Activated B cell treated with CpG ODN at 0.5 μM for 24 hours (primary cell): ENCODE measurements at regions not wholly inside any gene's neighbourhood (a gene's known extent, or its start where the extent isn't known, plus 50 kb on each side); places are given as distances from the start of the nearest gene placed in this dataset.

Experiments
- ATAC-seq: fragments of 200-7000 bp; cut with Tn5 transposase; one replicate; pipeline ENCODE4 v1.10.0; 2021; ENCODE audit warnings: low read depth, mild to moderate bottlenecking, moderate library complexity
- CTCF ChIA-PET: fragments of 350-600 bp; sonication (Branson Sonifier 250); formaldehyde crosslinking; loops from one replicate; lab custom pipeline; 2021; ENCODE audit warnings: antibody characterized with exemption; lab: Charles Lee
- POLR2A ChIA-PET: fragments of 350-600 bp; sonication (Branson Sonifier 250); formaldehyde crosslinking; loops from one replicate; lab custom pipeline; 2021; ENCODE audit warnings: antibody characterized with exemption; lab: Charles Lee
- DNase-seq: peaks from one replicate; pipeline ENCODE4 v3.0.0; 2022
- H3K27ac Mint-ChIP-seq: one replicate; pipeline ENCODE4 v1.8.0; 2020; ENCODE audit warnings: mixed read lengths
- H3K27me3 Mint-ChIP-seq: one replicate; pipeline ENCODE4 v1.8.0; 2021; ENCODE audit warnings: mixed read lengths
- H3K36me3 Mint-ChIP-seq: one replicate; pipeline ENCODE4 v1.8.0; 2021; ENCODE audit warnings: low read depth, mixed read lengths
- H3K4me1 Mint-ChIP-seq: one replicate; pipeline ENCODE4 v1.8.0; 2021; ENCODE audit warnings: mixed read lengths
- H3K4me3 Mint-ChIP-seq: one replicate; pipeline ENCODE4 v1.8.0; 2020; ENCODE audit warnings: mild to moderate bottlenecking, mixed read lengths
- H3K9me3 Mint-ChIP-seq: one replicate; pipeline ENCODE4 v1.8.0; 2020; ENCODE audit warnings: mixed read lengths
- intact Hi-C: fragments of 100-400 bp; cut with micrococcal nuclease; formaldehyde crosslinking; loops from one replicate; pipeline ENCODE4 v1.15.1; 2024
- TF ChIP-seq, protein P1 (sequence below): fragments of 200-600 bp; IDR thresholded peaks from one replicate; pipeline ENCODE4 v1.8.0; 2022; ENCODE audit warnings: antibody characterized with exemption, mild to moderate bottlenecking

DNA sequence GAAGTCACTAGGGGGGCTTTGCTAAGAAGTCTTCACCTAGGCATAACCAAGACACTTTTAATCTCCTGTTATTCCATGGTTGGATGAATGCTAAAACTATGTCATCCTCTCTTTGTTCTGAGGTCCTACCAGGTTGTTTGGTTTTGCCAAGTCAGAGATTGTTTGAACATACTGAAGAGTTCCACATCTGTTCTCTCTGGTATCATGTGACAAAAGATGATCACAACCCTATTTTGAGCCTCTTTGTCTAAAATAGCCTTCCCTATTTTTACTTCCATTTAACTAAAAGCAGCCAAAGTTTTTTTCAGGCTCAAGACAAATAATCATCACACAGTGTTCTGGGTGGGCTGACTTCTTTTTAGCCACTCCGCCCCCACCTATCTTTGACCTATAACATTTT is 218.4 kb upstream of the LMCD1 start:
- no peak overlapping the region for H3K27ac Mint-ChIP-seq

DNA sequence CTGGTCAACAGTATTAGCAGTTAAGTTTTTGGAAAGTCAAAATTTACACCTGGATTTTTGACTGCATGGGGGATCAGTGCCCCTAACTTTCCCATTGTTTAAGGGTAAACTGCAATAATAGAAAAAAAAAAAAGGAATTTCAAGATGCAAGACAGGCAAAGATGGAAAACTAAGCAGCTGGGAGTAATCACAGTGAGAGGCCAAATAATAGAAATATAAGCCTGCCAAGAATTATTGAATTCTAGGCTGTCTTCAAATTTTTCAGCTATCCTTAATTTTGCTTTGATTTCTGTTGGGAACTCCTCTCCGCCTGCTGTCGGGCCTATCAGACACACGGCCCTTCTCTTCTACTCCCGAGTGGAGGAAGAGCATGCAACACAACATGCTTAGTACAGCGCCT is 215.5 kb upstream of the LMCD1 start:
- H3K27ac Mint-ChIP-seq: no peak overlapping the region
- H3K9me3 Mint-ChIP-seq: no peaks in the 10 kb centered on the region
- ATAC-seq (no peak), DNase-seq (no peak)
- no peak overlapping the region for H3K4me3 Mint-ChIP-seq
- peaks cover 2% of the 10 kb centered on the region for H3K27me3 Mint-ChIP-seq
- TF ChIP-seq, protein P1, sequence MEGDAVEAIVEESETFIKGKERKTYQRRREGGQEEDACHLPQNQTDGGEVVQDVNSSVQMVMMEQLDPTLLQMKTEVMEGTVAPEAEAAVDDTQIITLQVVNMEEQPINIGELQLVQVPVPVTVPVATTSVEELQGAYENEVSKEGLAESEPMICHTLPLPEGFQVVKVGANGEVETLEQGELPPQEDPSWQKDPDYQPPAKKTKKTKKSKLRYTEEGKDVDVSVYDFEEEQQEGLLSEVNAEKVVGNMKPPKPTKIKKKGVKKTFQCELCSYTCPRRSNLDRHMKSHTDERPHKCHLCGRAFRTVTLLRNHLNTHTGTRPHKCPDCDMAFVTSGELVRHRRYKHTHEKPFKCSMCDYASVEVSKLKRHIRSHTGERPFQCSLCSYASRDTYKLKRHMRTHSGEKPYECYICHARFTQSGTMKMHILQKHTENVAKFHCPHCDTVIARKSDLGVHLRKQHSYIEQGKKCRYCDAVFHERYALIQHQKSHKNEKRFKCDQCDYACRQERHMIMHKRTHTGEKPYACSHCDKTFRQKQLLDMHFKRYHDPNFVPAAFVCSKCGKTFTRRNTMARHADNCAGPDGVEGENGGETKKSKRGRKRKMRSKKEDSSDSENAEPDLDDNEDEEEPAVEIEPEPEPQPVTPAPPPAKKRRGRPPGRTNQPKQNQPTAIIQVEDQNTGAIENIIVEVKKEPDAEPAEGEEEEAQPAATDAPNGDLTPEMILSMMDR: no peak
- no peaks in the 10 kb centered on the region for H3K4me1 Mint-ChIP-seq
- ChIA-PET POLR2A (no interaction called here), CTCF (no interaction called here)
- H3K36me3 Mint-ChIP-seq: no peaks in the 10 kb centered on the region
- intact Hi-C loops: no loop called here

More for the DNA sequence above, 218.4 kb upstream of the LMCD1 start:
- TF ChIP-seq, protein P1: no peak
- no peak for ATAC-seq
- Mint-ChIP-seq H3K4me3 (no peak overlapping the region), H3K27me3 (peaks cover 2% of the 10 kb centered on the region), H3K36me3 (no peaks in the 10 kb centered on the region), H3K4me1 (no peaks in the 10 kb centered on the region), H3K9me3 (no peaks in the 10 kb centered on the region)
- ChIA-PET CTCF (interaction anchor here (1.3 kb wide), 1 partner anchor 19 kb away, joined by 3 read pairs; no protein-coding TSS in a partner anchor), POLR2A (no interaction called here)
- intact Hi-C loops: no loop called here
- no peak for DNase-seq

DNA sequence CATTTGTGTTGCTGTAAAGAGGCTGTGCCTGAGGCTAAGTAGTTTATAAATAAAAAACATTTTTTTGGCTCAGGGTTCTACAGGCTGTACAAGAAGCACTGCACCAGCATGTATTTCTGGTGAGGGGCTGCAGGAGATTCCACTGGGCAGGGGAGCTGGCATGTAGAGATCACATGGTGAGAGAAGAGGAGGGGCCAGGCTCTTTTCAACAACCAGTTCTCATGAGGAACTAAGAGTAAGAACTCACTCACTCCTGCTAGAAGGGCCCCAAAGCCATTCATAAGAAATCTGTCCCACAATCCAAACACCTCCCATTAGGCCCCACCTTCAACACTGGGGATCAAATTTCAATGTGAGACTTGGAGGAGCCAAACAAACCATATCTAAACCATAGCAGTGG is 214.9 kb upstream of the LMCD1 start:
- POLR2A ChIA-PET: no interaction called here
- ATAC-seq (no peak), DNase-seq (no peak)
- intact Hi-C loops: no loop called here
- Mint-ChIP-seq H3K36me3 (no peaks in the 10 kb centered on the region), H3K4me1 (no peaks in the 10 kb centered on the region), H3K27me3 (peaks cover 2% of the 10 kb centered on the region), H3K9me3 (no peaks in the 10 kb centered on the region), H3K4me3 (no peak overlapping the region), H3K27ac (no peak overlapping the region)
- TF ChIP-seq, protein P1: no peak
- CTCF ChIA-PET: interaction anchor here (1.3 kb wide), 1 partner anchor 14 kb away, joined by 3 read pairs; no protein-coding TSS in a partner anchor

DNA sequence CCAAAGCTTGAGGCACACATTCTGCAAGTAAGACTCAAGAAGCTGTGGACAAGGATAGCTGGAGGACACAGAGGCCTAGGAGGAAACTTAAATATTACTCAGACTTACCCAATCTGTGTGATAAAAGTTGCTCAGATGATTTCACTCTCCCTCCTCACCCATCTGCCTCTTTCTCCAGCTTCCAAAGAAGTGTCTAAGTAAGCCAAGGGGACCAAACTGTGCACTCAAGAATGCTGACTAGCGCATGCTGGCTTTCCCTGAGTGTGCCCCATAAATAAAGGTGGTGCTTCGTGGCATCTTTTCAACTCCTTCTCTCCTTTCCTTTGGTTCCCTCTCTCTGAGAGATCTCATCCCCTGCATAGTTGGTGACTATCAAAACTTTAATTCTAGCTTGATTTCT is 211.0 kb upstream of the LMCD1 start:
- Mint-ChIP-seq H3K4me1 (no peaks in the 10 kb centered on the region), H3K27me3 (no peaks in the 10 kb centered on the region), H3K27ac (no peak overlapping the region), H3K9me3 (no peaks in the 10 kb centered on the region), H3K36me3 (no peaks in the 10 kb centered on the region), H3K4me3 (no peak overlapping the region)
- intact Hi-C loops: no loop called here
- TF ChIP-seq, protein P1: no peak
- POLR2A ChIA-PET: no interaction called here
- DNase-seq: no peak
- CTCF ChIA-PET: interaction anchor here (1.2 kb wide), 1 partner anchor 12 kb away, joined by 3 read pairs; no protein-coding TSS in a partner anchor
- no peak for ATAC-seq

DNA sequence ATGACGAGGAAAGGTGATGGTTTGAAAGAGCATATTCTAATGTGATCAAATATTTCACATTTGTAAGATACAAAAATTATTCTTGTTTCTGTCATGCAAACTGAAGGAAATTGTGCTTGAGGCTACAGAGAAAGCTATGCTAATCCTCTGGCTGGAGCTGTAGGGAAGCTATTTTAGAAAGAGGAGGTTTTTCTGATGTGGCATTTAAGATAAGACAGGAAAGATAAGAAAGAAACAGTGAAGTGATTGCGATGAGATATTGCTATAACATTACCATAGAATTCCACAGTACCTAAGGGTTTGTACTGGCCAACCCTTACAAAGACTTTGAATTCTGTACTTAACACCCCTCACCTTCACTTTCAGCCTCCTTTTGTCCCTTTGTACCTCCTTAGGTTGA is 205.2 kb upstream of the LMCD1 start:
- no peaks in the 10 kb centered on the region for H3K27me3 Mint-ChIP-seq
- ChIA-PET POLR2A (no interaction called here), CTCF (no interaction called here)
- no peaks in the 10 kb centered on the region for H3K36me3 Mint-ChIP-seq
- no peaks in the 10 kb centered on the region for H3K9me3 Mint-ChIP-seq
- no peaks in the 10 kb centered on the region for H3K4me1 Mint-ChIP-seq
- intact Hi-C loops: no loop called here
- no peak overlapping the region for H3K27ac Mint-ChIP-seq
- ATAC-seq (no peak), DNase-seq (no peak)
- TF ChIP-seq, protein P1: no peak
- no peak overlapping the region for H3K4me3 Mint-ChIP-seq
